C4-2B (cell line): ENCODE measurements at regions not wholly inside any gene's neighbourhood (a gene's known extent, or its start where the extent isn't known, plus 50 kb on each side); places are given as distances from the start of the nearest gene placed in this dataset.

ENCODE experiments used
- H3K27ac ChIP-seq: fragments of 450-650 bp; 2 replicates; pipeline ENCODE4 v1.5.1; 2017
- CTCF ChIP-seq: fragments of 450-650 bp; conservative IDR thresholded peaks from 2 replicates; pipeline ENCODE4 v1.5.1; 2017; ENCODE audit warnings: mild to moderate bottlenecking
- ZFX ChIP-seq: fragments of 450-650 bp; IDR thresholded peaks from 2 replicates; pipeline ENCODE4 v1.6.1; 2017

DNA sequence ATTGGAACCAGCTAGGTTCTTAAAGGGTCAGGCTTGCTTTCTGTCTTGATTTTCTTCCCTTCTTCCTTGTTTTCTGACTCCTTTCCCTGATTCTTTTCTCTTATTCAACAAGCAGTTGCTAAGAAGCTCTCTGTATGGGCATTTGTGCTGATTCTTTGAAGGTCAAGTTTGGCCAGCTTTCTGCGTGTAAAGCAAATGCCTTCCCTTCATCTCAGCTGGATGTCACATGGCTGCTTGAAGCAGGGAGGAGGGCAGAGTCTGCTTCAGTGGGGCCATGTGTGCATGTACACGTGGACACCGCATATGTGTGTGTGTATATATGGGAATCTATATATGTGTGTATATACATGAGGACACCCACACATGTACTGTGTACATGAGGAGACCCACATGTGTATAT lies 139.9 kb upstream of the ATP6AP2 start:
- no peak overlapping the region for H3K27ac ChIP-seq
- no peak for TF ChIP-seq CTCF
- no peak for TF ChIP-seq ZFX

- H3K27ac ChIP-seq: no peak overlapping the region
- TF ChIP-seq ZFX (no peak), CTCF (no peak)
Observed at GRCh38 chrX:40439625-40440532, 140.9 kb upstream of the ATP6AP2 start.

DNA sequence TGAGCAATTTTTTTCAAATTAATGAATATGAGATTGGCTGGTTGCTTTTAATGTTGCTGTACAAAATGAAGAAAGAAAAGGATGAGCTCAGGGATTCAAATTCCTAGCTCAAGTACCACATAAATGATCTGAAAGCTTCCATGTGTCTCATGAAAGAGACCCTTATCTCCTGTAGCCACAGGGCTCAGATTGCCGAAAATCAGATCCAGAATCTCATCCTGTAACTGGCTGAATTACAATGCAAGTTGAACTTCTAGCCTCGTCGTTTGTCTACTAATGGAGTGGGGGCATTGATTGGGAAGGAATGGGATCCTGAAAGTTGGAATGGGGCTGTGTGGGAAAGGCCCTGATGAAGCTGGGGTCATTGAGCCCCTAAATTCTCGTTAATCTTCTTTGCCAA lies 143.4 kb upstream of the ATP6AP2 start:
- TF ChIP-seq CTCF (no peak), ZFX (no peak)
- no peak overlapping the region for H3K27ac ChIP-seq

DNA sequence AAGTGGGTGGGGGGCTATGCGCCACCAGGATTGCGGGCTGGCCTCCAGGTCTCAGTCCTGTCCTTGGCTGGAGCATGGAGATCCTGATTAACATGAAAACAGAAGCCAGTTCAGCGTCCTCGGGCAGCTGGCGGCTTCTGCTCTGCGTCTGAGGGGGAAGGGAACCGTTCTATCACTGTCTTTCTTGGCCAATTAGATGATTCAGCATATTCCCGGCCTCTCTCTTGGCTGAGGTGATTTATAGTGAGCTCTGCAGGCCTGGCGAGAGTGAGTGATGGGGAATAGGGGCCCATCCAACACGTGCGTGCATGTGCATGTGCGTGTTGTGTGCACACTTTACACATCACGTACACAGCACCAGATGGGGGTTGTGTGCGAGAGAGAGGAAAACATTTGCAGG lies 145.8 kb upstream of the ATP6AP2 start:
- TF ChIP-seq CTCF (no peak), ZFX (no peak)
- H3K27ac ChIP-seq: no peak overlapping the region

DNA sequence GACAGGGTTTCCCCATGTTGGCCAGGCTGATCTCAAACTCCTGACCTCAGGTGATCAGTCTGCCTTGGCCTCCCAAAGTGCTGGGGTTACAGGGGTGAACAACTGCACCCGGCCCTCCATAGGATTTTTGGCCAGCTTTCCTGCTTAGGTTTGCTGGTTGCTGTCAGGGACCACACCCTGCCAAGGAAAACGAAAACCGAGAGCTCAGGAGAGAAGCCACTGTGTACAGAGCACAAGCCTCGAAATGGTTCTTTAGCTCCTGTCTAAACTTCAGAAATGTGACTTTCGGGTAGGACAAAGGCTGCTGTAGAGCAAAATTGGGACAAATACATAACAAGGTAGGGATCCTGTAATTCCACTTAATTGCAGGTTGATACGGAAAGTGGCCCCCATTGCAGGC lies 146.3 kb upstream of the ATP6AP2 start:
- H3K27ac ChIP-seq: no peak overlapping the region
- no peak for TF ChIP-seq CTCF
- no peak for TF ChIP-seq ZFX

DNA sequence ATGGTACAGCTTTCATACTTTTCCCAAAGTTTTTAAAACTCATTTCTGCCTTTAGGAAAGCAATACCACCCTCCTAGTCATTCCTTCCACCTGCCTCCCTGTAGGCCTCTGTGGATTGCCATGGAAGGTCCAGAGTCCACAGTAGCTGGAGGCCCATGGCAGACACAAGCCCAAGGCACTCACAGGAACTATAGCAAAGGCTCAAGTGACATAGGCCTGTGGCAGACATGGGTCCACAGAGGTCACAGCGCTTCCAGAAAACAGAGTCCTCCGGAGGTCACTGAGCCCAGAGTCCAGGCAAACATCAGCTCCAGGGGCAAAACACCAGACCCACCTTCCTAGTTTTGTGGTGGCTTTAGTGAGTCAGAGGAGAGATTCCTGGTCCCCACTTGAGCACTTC lies 147.6 kb upstream of the ATP6AP2 start:
- TF ChIP-seq ZFX (no peak), CTCF (no peak)
- no peak overlapping the region for H3K27ac ChIP-seq

DNA sequence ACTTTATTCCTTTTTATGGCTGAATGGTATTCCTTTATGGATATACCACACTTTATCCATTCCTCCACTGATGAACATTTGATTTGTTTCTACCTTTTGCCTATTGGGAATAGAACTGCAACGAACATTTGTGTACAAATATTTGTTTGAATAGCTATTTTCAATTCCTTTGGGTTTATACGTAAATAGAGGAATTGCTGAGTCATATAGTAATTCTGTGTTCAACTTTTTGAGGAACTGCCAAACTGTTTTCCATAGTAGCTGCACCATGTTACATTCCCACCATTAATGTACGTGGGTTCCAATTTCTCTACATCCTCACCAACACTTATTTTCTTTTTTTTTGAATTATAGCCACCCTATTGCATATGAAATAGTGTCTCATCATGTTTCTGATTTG lies 156.5 kb upstream of the ATP6AP2 start:
- no peak for TF ChIP-seq CTCF
- no peak for TF ChIP-seq ZFX
- H3K27ac ChIP-seq: no peak overlapping the region
